ENCODE measurements at regions not wholly inside any gene's neighbourhood (a gene's known extent, or its start where the extent isn't known, plus 50 kb on each side); places are given as distances from the start of the nearest gene placed in this dataset.

DNA sequence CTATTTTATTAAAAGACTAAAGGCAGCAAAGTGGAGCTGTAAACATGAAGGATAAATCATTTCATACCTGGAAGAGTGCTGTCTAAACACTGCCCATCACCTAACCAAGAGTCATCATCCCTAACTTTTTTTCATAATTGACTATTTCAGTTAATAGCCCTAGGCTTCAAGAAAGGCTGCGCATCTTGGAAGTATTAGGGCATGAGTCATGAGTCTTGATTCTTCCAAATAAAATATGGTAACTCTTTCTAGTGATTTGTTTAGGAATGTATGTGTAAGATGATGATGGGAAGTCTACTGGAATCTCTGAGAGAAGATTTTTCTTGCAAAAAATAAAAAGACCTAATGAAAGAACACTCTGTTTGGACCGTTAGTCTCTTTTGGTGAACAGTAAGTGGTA is 207.7 kb upstream of the AHR start:
- WGBS, 4 donors: 78 to 88% (median 86%) methylated on average over 2 of the region's 2 CpGs
- H3K9me3 ChIP-seq: no peaks in the 10 kb centered on the region
- intact Hi-C loops (cut with DNase I): no loop called here
- H3K27me3 ChIP-seq: no peaks in the 10 kb centered on the region
- ATAC-seq (no peak), DNase-seq (no peak)
- TF ChIP-seq, protein P1, sequence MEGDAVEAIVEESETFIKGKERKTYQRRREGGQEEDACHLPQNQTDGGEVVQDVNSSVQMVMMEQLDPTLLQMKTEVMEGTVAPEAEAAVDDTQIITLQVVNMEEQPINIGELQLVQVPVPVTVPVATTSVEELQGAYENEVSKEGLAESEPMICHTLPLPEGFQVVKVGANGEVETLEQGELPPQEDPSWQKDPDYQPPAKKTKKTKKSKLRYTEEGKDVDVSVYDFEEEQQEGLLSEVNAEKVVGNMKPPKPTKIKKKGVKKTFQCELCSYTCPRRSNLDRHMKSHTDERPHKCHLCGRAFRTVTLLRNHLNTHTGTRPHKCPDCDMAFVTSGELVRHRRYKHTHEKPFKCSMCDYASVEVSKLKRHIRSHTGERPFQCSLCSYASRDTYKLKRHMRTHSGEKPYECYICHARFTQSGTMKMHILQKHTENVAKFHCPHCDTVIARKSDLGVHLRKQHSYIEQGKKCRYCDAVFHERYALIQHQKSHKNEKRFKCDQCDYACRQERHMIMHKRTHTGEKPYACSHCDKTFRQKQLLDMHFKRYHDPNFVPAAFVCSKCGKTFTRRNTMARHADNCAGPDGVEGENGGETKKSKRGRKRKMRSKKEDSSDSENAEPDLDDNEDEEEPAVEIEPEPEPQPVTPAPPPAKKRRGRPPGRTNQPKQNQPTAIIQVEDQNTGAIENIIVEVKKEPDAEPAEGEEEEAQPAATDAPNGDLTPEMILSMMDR (IDR thresholded peaks at IDR 0.05): no peak
- TF ChIP-seq POLR2A (IDR thresholded peaks at IDR 0.05): no peak
- no peak overlapping the region for H3K27ac ChIP-seq
- H3K4me3 ChIP-seq: no peak overlapping the region
- H3K36me3 ChIP-seq: no peaks in the 10 kb centered on the region
- peaks cover 0 to 4% (median 0%) of the 10 kb centered on the region in 12 donors for H3K4me1 ChIP-seq

DNA sequence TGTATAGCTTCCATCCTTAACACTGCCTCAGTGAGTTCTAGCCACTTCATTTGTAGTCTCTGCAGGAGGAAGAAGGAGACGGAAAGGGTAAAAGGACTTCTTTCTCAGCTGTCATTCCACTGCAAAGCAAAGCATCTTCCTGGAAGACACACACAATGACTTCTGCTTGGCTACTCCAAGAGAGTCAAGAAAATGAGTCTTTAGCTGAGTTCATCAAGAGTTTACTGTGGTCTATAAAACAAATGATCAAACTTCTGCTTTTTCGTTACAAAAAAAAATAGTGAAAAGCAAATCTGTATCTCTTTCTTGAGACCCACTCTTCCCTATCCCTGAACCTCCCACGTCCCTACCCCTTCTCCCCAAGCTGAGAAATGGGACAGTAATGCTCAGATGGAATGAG is 205.0 kb upstream of the AHR start:
- Histone ChIP-seq H3K36me3 (no peaks in the 10 kb centered on the region), H3K4me3 (no peak overlapping the region), H3K9me3 (no peaks in the 10 kb centered on the region), H3K4me1 (peaks cover 0 to 4% (median 0%) of the 10 kb centered on the region in 12 donors), H3K27me3 (no peaks in the 10 kb centered on the region), H3K27ac (peak overlapping the region in 1 of 12 donors; percentile 50)
- DNase-seq (no peak), ATAC-seq (no peak)
- intact Hi-C loops (cut with DNase I): no loop called here
- no peak for TF ChIP-seq POLR2A (IDR thresholded peaks at IDR 0.05)
- TF ChIP-seq, protein P1 (IDR thresholded peaks at IDR 0.05): no peak
- 71 to 86% (median 82%) methylated on average over 3 of the region's 3 CpGs for WGBS, 4 donors

DNA sequence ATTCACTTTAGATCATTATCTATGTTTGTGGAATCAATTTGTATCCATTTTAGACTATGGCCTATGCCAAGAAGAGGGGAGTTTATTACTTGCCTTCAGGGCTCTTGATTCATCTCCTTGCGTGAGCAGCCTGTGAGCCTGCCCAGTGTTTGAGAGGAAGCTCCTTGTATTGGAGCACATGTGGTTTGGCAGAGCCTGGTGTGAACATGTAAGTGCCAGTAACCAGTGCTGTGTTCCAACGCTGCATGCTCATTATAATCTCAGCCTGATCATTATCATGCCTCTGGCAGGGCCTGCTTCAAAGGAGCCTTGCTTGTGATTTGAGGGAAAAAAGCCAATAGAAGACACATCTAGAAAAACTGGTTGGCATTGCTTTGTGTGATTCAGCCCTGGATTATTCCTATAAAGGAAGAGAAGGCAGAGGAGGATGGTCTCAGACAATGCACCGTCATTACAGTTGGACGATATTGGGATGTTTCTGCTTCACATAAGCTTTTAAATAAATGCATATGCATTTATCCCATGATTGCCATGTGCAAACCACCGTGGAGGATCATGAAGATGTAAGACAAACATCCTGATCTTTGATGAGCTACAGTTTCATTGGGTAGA is 203.4 kb upstream of the AHR start:
- WGBS, 4 donors: 68 to 81% (median 75%) methylated on average over 5 of the region's 5 CpGs
- H3K4me1 ChIP-seq: peaks cover 0 to 4% (median 0%) of the 10 kb centered on the region in 12 donors
- no peaks in the 10 kb centered on the region for H3K36me3 ChIP-seq
- no peak overlapping the region for H3K27ac ChIP-seq
- H3K4me3 ChIP-seq: no peak overlapping the region
- DNase-seq (peak in 1 of 5 donors; percentile 24), ATAC-seq (peak in 1 of 4 donors; percentile 39)
- intact Hi-C loops (cut with DNase I): no loop called here
- no peaks in the 10 kb centered on the region for H3K9me3 ChIP-seq
- H3K27me3 ChIP-seq: no peaks in the 10 kb centered on the region
- TF ChIP-seq POLR2A (IDR thresholded peaks at IDR 0.05): no peak
- TF ChIP-seq, protein P1 (IDR thresholded peaks at IDR 0.05): no peak

DNA sequence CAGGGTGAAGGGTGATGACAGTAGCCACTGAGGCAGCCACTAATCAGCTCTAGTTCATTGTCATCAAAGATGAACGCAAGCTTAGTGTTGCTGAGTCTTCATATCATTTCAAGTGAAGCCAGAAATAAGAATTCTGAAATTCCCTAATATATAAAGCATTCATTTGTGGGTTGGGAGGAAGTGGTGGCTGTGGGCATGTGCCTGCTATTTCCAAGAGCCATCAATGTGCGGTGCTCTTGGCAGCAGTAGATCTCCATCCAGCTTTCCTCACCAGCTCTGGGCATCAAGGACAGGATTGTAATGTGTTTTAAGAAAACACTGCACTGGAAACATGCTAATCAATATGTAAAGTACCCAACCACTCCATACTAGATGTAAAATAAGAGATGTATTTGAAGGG is 202.5 kb upstream of the AHR start:
- no peaks in the 10 kb centered on the region for H3K27me3 ChIP-seq
- H3K27ac ChIP-seq: no peak overlapping the region
- H3K4me3 ChIP-seq: no peak overlapping the region
- WGBS, 4 donors: 66 to 86% (median 80%) methylated on average over 2 of the region's 2 CpGs
- peaks cover 0 to 4% (median 0%) of the 10 kb centered on the region in 12 donors for H3K4me1 ChIP-seq
- ATAC-seq: no peak
- intact Hi-C loops (cut with DNase I): no loop called here
- TF ChIP-seq POLR2A (IDR thresholded peaks at IDR 0.05): no peak
- TF ChIP-seq, protein P1 (IDR thresholded peaks at IDR 0.05): no peak
- no peak for DNase-seq
- H3K9me3 ChIP-seq: peaks cover 0 to 2% (median 0%) of the 10 kb centered on the region in 12 donors
- H3K36me3 ChIP-seq: no peaks in the 10 kb centered on the region
